ENCODE measurements at regions not wholly inside any gene's neighbourhood (a gene's known extent, or its start where the extent isn't known, plus 50 kb on each side); places are given as distances from the start of the nearest gene placed in this dataset.

GRCh38 chr9:106052166-106052565, 357.8 kb downstream of the TMEM38B start:
- H3K27ac Mint-ChIP-seq (ENCODE audit: unreplicated experiment), result no peak overlapping the region

DNA sequence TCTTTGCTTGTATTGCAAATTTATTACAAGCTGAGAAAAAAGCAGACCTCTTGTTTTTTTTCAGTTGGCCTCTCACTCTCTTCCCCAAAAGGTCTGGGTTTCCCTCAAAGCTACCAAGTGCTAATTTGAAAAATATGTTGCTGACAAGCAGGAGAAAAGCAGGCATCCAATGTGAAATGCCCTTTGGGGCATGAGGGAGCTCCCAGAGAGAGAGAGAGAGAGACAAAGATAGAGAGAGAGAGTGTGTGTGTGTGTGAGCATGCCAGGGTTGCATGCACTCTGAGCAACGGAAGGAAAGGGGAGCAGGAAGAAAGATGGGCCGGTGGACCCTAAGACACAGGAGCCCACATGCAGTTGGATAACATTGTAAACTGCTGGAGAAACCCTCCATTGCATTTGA, 358.4 kb downstream of the TMEM38B start:
- no peaks in the 10 kb centered on the region for H3K4me1 Mint-ChIP-seq (ENCODE audit: low read depth, unreplicated experiment)
- no TSS peak for BruUV-seq (replicated peaks)
- TF ChIP-seq, protein P1, sequence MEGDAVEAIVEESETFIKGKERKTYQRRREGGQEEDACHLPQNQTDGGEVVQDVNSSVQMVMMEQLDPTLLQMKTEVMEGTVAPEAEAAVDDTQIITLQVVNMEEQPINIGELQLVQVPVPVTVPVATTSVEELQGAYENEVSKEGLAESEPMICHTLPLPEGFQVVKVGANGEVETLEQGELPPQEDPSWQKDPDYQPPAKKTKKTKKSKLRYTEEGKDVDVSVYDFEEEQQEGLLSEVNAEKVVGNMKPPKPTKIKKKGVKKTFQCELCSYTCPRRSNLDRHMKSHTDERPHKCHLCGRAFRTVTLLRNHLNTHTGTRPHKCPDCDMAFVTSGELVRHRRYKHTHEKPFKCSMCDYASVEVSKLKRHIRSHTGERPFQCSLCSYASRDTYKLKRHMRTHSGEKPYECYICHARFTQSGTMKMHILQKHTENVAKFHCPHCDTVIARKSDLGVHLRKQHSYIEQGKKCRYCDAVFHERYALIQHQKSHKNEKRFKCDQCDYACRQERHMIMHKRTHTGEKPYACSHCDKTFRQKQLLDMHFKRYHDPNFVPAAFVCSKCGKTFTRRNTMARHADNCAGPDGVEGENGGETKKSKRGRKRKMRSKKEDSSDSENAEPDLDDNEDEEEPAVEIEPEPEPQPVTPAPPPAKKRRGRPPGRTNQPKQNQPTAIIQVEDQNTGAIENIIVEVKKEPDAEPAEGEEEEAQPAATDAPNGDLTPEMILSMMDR (IDR thresholded peaks at IDR 0.05; ENCODE audit: unreplicated experiment), result no peak
- H3K4me3 Mint-ChIP-seq (ENCODE audit: low read depth, unreplicated experiment), result no peak overlapping the region
- no peaks in the 10 kb centered on the region for H3K27me3 Mint-ChIP-seq (ENCODE audit: unreplicated experiment)
- no peaks in the 10 kb centered on the region for H3K36me3 Mint-ChIP-seq (ENCODE audit: insufficient read depth, unreplicated experiment)
- peaks cover 3% of the 10 kb centered on the region for H3K9me3 Mint-ChIP-seq (ENCODE audit: low read depth, unreplicated experiment)
- CTCF ChIA-PET, result no interaction called here
- intact Hi-C loops (cut with micrococcal nuclease; ENCODE audit: unreplicated experiment), result no loop called here
- no peak overlapping the region for H3K27ac Mint-ChIP-seq (ENCODE audit: unreplicated experiment)
- no peak for DNase-seq

More at GRCh38 chr9:106052166-106052565, 357.8 kb downstream of the TMEM38B start:
- H3K4me3 Mint-ChIP-seq (ENCODE audit: low read depth, unreplicated experiment), result no peak overlapping the region
- CTCF ChIA-PET, result no interaction called here
- H3K36me3 Mint-ChIP-seq (ENCODE audit: insufficient read depth, unreplicated experiment), result no peaks in the 10 kb centered on the region
- no peaks in the 10 kb centered on the region for H3K27me3 Mint-ChIP-seq (ENCODE audit: unreplicated experiment)
- intact Hi-C loops (cut with micrococcal nuclease; ENCODE audit: unreplicated experiment), result no loop called here
- no TSS peak for BruUV-seq (replicated peaks)
- DNase-seq, result no peak
- TF ChIP-seq, protein P1 (IDR thresholded peaks at IDR 0.05; ENCODE audit: unreplicated experiment), result no peak
- no peaks in the 10 kb centered on the region for H3K4me1 Mint-ChIP-seq (ENCODE audit: low read depth, unreplicated experiment)
- H3K9me3 Mint-ChIP-seq (ENCODE audit: low read depth, unreplicated experiment), result peaks cover 3% of the 10 kb centered on the region

GRCh38 chr9:106056328-106056727, 362.0 kb downstream of the TMEM38B start:
- Mint-ChIP-seq H3K4me3 (ENCODE audit: low read depth, unreplicated experiment) (no peak overlapping the region), H3K27ac (ENCODE audit: unreplicated experiment) (no peak overlapping the region), H3K36me3 (ENCODE audit: insufficient read depth, unreplicated experiment) (no peaks in the 10 kb centered on the region), H3K9me3 (ENCODE audit: low read depth, unreplicated experiment) (peaks cover 3% of the 10 kb centered on the region), H3K4me1 (ENCODE audit: low read depth, unreplicated experiment) (no peaks in the 10 kb centered on the region), H3K27me3 (ENCODE audit: unreplicated experiment) (no peaks in the 10 kb centered on the region)
- DNase-seq, result no peak
- TF ChIP-seq, protein P1 (IDR thresholded peaks at IDR 0.05; ENCODE audit: unreplicated experiment), result no peak
- no TSS peak for BruUV-seq (replicated peaks)
- intact Hi-C loops (cut with micrococcal nuclease; ENCODE audit: unreplicated experiment), result no loop called here
- CTCF ChIA-PET, result no interaction called here

DNA sequence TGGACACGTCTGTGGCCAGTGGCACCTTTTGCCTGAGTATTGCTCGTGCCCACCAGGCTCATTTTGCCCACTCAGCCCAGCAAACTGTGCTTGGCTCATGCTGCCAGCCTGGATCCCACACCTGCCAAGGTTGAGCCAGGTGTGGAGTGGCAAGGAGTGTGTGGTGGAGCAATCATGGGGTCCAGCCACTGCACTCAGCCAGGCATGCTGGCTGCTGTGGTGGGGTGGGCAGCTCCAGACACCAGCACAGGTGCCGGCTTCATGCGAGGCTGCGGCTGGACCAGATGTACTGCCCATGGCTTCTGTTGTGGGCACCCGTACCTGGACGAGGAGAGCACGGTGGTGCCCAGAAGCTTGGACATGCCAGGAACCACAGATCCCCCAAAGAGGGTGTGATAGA, 364.1 kb downstream of the TMEM38B start:
- BruUV-seq (replicated peaks), result no TSS peak
- H3K27me3 Mint-ChIP-seq (ENCODE audit: unreplicated experiment), result no peaks in the 10 kb centered on the region
- no peak overlapping the region for H3K27ac Mint-ChIP-seq (ENCODE audit: unreplicated experiment)
- H3K4me1 Mint-ChIP-seq (ENCODE audit: low read depth, unreplicated experiment), result no peaks in the 10 kb centered on the region
- H3K36me3 Mint-ChIP-seq (ENCODE audit: insufficient read depth, unreplicated experiment), result no peaks in the 10 kb centered on the region
- CTCF ChIA-PET, result no interaction called here
- DNase-seq, result no peak
- intact Hi-C loops (cut with micrococcal nuclease; ENCODE audit: unreplicated experiment), result no loop called here
- no peak overlapping the region for H3K4me3 Mint-ChIP-seq (ENCODE audit: low read depth, unreplicated experiment)
- H3K9me3 Mint-ChIP-seq (ENCODE audit: low read depth, unreplicated experiment), result peaks cover 3% of the 10 kb centered on the region
- TF ChIP-seq, protein P1 (IDR thresholded peaks at IDR 0.05; ENCODE audit: unreplicated experiment), result no peak
